GM18498 (cell line): ENCODE measurements at regions not wholly inside any gene's neighbourhood (a gene's known extent, or its start where the extent isn't known, plus 50 kb on each side); places are given as distances from the start of the nearest gene placed in this dataset.
"Not testable (repeated sequence)": the region's sequence is repeated elsewhere in the genome, so short reads cannot be mapped to it uniquely, and the experiment has no call there.

Experiments
- ATAC-seq: cut with Tn5 transposase; IDR thresholded peaks from one replicate; pipeline ENCODE4 v1.9.1; 2021; ENCODE audit warnings: mild to moderate bottlenecking, moderate library complexity; ENCODE audit not compliant: unreplicated experiment

GRCh38 chr22:49011769-49012648 is 815.7 kb downstream of the BRD1 start:
- no peak for ATAC-seq

DNA sequence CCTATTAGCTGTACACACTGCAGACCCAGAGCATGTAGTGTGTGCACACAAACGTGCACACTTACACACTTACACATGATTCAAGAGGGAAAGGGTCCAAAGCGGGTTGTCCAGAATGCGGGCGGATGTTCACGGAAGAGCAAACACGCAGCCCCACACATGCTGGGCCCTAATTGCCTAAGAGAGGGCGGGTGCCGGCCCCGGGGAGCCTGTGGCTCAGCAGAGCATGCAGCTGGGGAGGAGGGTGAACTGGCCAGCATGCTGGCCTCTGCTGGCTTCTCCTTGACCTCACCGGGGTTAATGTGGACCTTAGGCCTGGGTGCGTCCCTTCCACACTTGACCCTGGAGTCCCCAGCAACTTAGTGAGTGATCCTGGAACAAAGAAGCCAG is 816.3 kb downstream of the BRD1 start:
- ATAC-seq, result no peak

DNA sequence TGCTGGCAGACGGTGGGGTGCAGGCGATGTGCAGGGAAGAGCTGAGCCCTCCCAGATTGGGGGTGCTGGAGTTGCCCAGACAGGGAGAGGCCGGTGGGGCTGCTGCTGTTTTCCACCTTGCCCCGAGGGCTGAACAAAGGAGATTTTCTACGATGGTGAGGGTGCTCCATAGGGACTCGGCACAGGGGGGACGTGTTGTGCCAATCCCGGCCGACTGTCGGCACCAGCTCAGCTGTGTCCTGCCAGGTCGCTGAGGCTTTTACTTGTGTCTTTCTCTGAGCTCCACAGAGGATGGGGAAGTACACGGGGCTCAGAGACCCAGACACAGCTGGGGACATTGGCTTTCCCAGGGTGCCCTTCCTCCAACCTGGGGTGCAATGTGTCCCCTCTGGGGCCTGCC is 816.8 kb downstream of the BRD1 start:
- ATAC-seq, result no peak

DNA sequence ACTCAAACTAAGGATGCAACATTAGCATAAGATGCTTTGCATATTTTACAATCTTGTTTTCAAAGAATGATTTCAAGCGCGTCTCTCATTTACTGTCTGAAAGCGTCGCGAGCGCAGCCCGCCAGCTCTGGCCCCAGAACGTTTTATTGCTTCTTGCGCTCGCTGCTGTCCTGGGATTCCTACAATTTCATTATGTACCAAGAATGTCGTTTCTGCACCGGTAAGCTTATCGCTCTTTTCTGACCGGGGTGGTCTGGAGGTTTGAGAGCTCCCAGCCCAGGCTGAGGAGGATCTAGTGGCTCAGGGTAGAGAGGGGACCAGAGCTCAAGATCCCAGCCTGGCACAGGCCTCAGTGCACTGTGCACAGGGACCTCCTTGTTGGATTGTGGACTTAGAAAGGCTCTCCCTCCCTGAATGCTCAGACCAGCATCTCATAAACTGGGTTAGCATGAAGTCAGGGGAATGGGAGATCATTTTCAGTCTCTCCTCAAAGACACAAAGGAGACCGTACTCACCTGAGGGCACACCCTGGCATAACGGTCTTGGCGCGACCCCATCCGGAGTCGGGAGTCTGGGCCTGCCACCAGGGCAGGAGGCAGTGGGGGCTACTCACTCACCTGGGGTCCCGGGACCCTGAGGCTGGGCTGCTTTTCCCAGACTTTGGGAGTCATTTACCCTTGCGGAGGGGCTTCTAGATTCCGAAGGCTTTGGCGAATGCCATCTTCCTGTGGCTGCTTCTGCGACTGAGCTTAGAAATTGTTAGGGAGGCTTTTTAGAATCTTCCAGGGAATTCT is 817.4 kb downstream of the BRD1 start:
- no peak for ATAC-seq

DNA sequence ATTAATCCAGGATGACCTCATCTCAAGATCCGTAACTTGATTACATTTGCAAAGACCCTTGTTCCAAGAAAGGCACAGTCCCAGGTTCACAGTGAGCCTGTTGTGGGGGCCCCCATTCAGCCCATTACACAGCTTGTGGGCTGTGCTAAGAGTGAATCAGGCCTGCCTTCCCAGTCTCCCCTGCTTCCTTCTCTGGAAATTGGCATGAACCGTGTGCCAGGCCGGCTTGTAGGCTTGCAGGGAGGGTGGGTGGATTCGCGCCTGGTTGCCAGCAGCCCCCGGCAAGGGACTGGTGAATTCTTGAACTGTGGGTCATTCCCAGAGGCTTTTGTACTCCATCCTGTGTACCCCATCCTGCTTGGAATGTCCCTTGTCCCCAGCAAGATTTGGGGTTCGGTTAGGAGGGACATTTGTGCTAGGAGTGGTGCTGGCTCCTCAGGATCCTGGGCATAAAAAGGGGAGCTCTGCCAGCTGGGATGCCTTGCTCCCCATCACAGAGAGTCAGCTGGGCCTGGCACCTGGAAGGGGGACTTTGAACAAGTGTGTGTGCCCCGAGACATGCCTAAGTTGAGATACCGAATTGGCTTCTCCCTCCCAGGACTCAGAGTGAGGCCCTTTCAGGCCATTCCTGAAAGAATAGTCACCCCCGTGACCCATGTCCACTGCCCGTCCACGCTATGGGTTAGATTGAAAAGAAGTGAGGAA is 818.2 kb downstream of the BRD1 start:
- no peak for ATAC-seq

GRCh38 chr22:49008682-49009235 is 818.9 kb downstream of the BRD1 start:
- ATAC-seq, result no peak

GRCh38 chr22:49007013-49007653 is 820.5 kb downstream of the BRD1 start:
- no peak for ATAC-seq

- ATAC-seq, result no peak
Observed at GRCh38 chr22:49006207-49007012, 821.3 kb downstream of the BRD1 start.

- no peak for ATAC-seq
Observed at GRCh38 chr22:49005557-49005956, 822.1 kb downstream of the BRD1 start.

DNA sequence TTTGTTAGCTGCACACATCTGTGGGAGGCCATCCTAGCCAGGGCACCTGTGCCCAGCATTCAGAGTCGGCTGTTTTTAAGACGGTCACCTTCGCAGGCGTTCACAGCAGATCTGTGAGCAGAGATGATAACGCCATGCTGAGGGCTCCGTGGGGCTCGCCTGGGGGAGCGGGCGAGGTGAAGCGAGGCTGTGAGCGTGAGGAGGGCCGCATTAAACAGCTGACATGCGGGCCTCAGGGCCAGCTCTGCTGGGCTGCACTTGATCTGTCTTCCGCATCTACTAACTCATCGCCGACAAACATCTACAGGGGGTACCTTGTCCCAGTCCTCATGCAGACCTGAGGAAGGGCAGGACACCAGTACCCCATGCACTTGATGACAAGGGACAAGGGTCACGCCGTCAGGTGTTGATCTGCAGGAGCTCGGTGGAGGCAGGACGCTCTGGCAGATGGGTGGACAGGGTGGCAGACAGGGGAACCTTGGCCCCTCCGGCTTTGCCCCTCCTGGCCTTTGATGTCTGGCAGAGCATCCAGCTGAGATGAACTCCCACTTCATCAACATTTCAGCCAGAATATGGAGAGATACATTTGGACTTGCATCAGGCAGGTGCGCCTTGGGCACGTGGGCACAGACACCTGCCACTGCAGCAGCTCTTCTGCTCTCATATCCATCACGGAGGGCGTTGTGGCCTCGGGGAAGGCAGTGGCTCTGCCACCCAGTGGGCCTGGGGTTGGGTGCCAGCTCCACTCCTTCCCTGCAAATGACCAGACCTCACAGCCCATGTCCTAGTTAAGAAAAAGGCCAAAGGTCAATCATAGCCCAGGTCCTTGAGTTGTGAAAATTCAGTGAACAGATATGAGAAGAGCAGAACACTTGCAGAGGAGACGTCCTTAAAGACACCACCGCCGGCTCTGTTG is 822.9 kb downstream of the BRD1 start:
- ATAC-seq, result no peak

GRCh38 chr22:48997605-48998004 is 830.1 kb downstream of the BRD1 start:
- ATAC-seq, result not testable (repeated sequence)

GRCh38 chr22:48993655-48994054 is 834.0 kb downstream of the BRD1 start:
- no peak for ATAC-seq

- no peak for ATAC-seq
Observed at GRCh38 chr22:48984639-48985038, 843.0 kb downstream of the BRD1 start.

GRCh38 chr22:48982321-48982905 is 845.3 kb downstream of the BRD1 start:
- ATAC-seq, result no peak

DNA sequence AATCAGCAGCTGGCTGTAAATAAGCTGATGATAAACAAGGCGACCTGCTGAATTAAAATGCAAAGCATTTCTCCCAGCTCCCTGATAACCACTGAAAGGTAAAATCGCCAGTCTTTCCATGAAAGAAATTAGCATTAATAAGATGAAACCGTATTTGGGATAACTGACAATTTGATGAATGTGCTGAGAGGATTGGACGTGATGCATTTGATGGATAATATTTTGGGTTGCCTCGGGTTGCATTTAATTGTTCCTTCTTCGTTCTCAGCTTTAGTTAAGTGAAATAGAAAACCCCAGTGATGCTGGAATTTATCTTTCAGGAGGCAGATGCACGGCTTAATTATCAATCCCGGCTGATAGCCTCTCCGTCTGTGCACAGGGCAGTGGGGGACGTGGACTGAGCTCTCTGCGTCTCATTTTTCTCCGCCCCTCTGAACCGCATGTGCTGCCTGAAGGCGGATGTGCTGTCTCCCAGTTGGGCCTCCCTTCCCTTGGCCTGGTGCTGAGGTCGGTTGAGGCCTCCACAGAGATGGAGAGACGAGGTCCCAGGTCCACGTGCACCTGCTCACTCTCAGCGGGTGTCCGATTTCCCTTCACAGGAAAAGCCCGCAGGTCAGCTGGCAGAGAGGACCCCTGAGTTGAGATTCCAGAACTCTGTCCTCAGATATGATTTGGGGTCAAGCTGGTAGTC is 846.2 kb downstream of the BRD1 start:
- ATAC-seq, result no peak

GRCh38 chr22:48980918-48981317 is 846.8 kb downstream of the BRD1 start:
- ATAC-seq, result no peak

DNA sequence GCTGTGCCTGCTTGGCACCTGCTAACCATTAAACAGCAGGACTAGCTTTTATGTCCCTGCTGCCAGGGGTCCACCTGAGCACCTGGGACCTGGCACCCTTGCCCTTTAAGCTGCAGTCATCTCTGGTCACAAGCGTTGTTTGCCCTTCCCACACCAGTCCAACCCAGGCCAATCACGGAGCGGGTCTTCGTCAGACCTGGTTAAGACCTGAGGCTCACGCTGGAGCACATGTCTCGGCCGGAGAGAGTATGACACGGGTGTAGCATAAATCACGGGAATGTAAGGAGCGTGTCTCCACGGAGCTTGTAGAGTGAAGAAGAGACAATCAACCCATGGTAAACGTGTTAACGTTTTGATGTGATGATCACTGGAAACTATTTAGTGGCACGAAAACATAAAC is 847.3 kb downstream of the BRD1 start:
- no peak for ATAC-seq

DNA sequence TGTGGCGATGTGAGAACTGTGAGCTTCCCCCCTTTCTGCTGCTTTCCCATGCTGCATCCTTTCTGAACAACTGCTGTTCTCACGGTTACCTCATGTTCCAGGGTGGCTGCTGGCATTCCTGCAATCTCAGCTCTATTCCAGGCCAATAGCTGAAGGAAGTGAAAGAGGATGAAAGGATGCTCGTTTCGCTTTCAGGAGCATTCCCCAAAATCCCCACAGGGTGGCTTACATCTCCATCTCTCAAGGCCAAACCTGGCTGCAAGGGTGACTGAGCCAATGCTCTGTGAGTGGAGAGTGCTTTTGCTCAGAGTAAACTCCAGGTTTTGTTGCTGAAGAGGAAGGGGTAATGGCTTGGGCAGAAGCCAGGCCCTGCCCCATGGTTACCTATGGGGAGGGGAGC is 848.2 kb downstream of the BRD1 start:
- ATAC-seq, result no peak
